ENCODE measurements at regions not wholly inside any gene's neighbourhood (a gene's known extent, or its start where the extent isn't known, plus 50 kb on each side); places are given as distances from the start of the nearest gene placed in this dataset.

- no peak overlapping the region for H3K4me3 ChIP-seq (ENCODE audit: low read length)
- TF ChIP-seq CTCF (conservative IDR thresholded peaks at IDR 0.05; ENCODE audit: low read depth, low read length): no peak
- no peak for DNase-seq (ENCODE audit: low read depth)
These were observed 765.4 kb upstream of the NR2F2 start for GRCh38 chr15:95565016-95565600.

GRCh38 chr15:95565690-95566089 lies 764.8 kb upstream of the NR2F2 start:
- no peak for DNase-seq (ENCODE audit: low read depth)
- no peak overlapping the region for H3K4me3 ChIP-seq (ENCODE audit: low read length)
- no peak for TF ChIP-seq CTCF (conservative IDR thresholded peaks at IDR 0.05; ENCODE audit: low read depth, low read length)

- DNase-seq (ENCODE audit: low read depth): no peak
- TF ChIP-seq CTCF (conservative IDR thresholded peaks at IDR 0.05; ENCODE audit: low read depth, low read length): no peak
- H3K4me3 ChIP-seq (ENCODE audit: low read length): no peak overlapping the region
These were observed 762.8 kb upstream of the NR2F2 start for GRCh38 chr15:95567686-95568085.

- H3K4me3 ChIP-seq (ENCODE audit: low read length): no peak overlapping the region
- TF ChIP-seq CTCF (conservative IDR thresholded peaks at IDR 0.05; ENCODE audit: low read depth, low read length): no peak
- DNase-seq (ENCODE audit: low read depth): no peak
These were observed 756.4 kb upstream of the NR2F2 start for GRCh38 chr15:95574053-95574452.

- TF ChIP-seq CTCF (conservative IDR thresholded peaks at IDR 0.05; ENCODE audit: low read depth, low read length): no peak
- H3K4me3 ChIP-seq (ENCODE audit: low read length): no peak overlapping the region
- DNase-seq (ENCODE audit: low read depth): no peak
These were observed 752.6 kb upstream of the NR2F2 start for GRCh38 chr15:95577927-95578326.

- no peak overlapping the region for H3K4me3 ChIP-seq (ENCODE audit: low read length)
- no peak for DNase-seq (ENCODE audit: low read depth)
- TF ChIP-seq CTCF (conservative IDR thresholded peaks at IDR 0.05; ENCODE audit: low read depth, low read length): no peak
These were observed 750.4 kb upstream of the NR2F2 start for GRCh38 chr15:95580121-95580520.

- DNase-seq (ENCODE audit: low read depth): no peak
- no peak for TF ChIP-seq CTCF (conservative IDR thresholded peaks at IDR 0.05; ENCODE audit: low read depth, low read length)
- H3K4me3 ChIP-seq (ENCODE audit: low read length): no peak overlapping the region
These were observed 748.9 kb upstream of the NR2F2 start for GRCh38 chr15:95581595-95581994.
